Activated T-cell treated with anti-CD3 and anti-CD28 coated beads for 4 hours (primary cell): ENCODE measurements at regions not wholly inside any gene's neighbourhood (a gene's known extent, or its start where the extent isn't known, plus 50 kb on each side); places are given as distances from the start of the nearest gene placed in this dataset.

Source experiments
- DNase-seq: peaks from one replicate; pipeline ENCODE4 v3.0.0-alpha.2; 2020

GRCh38 chr1:30400507-30400906 lies 322.9 kb downstream of the MATN1 start:
- DNase-seq: no peak

GRCh38 chr1:30399026-30399425 lies 324.4 kb downstream of the MATN1 start:
- no peak for DNase-seq

GRCh38 chr1:30397576-30397975 lies 325.8 kb downstream of the MATN1 start:
- DNase-seq: no peak

GRCh38 chr1:30395631-30396030 lies 327.8 kb downstream of the MATN1 start:
- no peak for DNase-seq

- DNase-seq: no peak
Observed at GRCh38 chr1:30388386-30388785, 335.0 kb downstream of the MATN1 start.

GRCh38 chr1:30386156-30386926 lies 337.0 kb downstream of the MATN1 start:
- no peak for DNase-seq

GRCh38 chr1:30385246-30385995 lies 338.0 kb downstream of the MATN1 start:
- DNase-seq: no peak

- no peak for DNase-seq
Observed at GRCh38 chr1:30384286-30385245, 338.8 kb downstream of the MATN1 start.

- DNase-seq: no peak
Observed at GRCh38 chr1:30383221-30383711, 340.1 kb downstream of the MATN1 start.

- no peak for DNase-seq
Observed at GRCh38 chr1:30382496-30382895, 340.9 kb downstream of the MATN1 start.

GRCh38 chr1:30381671-30382365 lies 341.6 kb downstream of the MATN1 start:
- DNase-seq: no peak

GRCh38 chr1:30381266-30381665 lies 342.1 kb downstream of the MATN1 start:
- no peak for DNase-seq

GRCh38 chr1:30380625-30380984 lies 342.8 kb downstream of the MATN1 start:
- DNase-seq: no peak

- peak; percentile 27 for DNase-seq
Observed at GRCh38 chr1:30379684-30380624, 343.4 kb downstream of the MATN1 start.

- no peak for DNase-seq
Observed at GRCh38 chr1:30378991-30379581, 344.3 kb downstream of the MATN1 start.

GRCh38 chr1:30378003-30378596 lies 345.3 kb downstream of the MATN1 start:
- DNase-seq: no peak

GRCh38 chr1:30377230-30378002 lies 346.0 kb downstream of the MATN1 start:
- no peak for DNase-seq

GRCh38 chr1:30376054-30376697 lies 347.2 kb downstream of the MATN1 start:
- no peak for DNase-seq

- no peak for DNase-seq
Observed at GRCh38 chr1:30375156-30375555, 348.2 kb downstream of the MATN1 start.
